HepG2 (cell line): ENCODE measurements at regions not wholly inside any gene's neighbourhood (a gene's known extent, or its start where the extent isn't known, plus 50 kb on each side); places are given as distances from the start of the nearest gene placed in this dataset.

Source experiments
- ARNT ChIP-seq: fragments of 450-650 bp; IDR thresholded peaks from 2 replicates; pipeline ENCODE4 v1.6.1; 2017
- EEA1 ChIP-seq: sonication (generic); formaldehyde crosslinking; IDR thresholded peaks from 2 replicates; pipeline ENCODE4 v1.5.1; 2020; ENCODE audit warnings: mild to moderate bottlenecking, missing genetic modification reagents, borderline replicate concordance
- FLYWCH1 ChIP-seq: sonication (generic); formaldehyde crosslinking; IDR thresholded peaks from 2 replicates; pipeline ENCODE4 v1.8.1; 2023; ENCODE audit warnings: mild to moderate bottlenecking, missing genetic modification reagents
- HNRNPLL ChIP-seq: fragments of 200-400 bp; formaldehyde crosslinking; IDR thresholded peaks from 2 replicates; pipeline ENCODE4 v1.6.1; 2017; ENCODE audit warnings: mild to moderate bottlenecking, low read depth, low read length; ENCODE audit not compliant: poor library complexity, severe bottlenecking
- KLF6 ChIP-seq: IDR thresholded peaks from 2 replicates; pipeline ENCODE4 v1.8.0; 2016; ENCODE audit warnings: missing biosample characterization, missing genetic modification reagents
- MYPOP ChIP-seq: sonication (generic); formaldehyde crosslinking; IDR thresholded peaks from 2 replicates; pipeline ENCODE4 v1.8.1; 2023; ENCODE audit warnings: mild to moderate bottlenecking, moderate library complexity, missing genetic modification reagents
- NR3C1 ChIP-seq: sonication (generic); formaldehyde crosslinking; IDR thresholded peaks from 2 replicates; pipeline ENCODE4 v1.4.0; 2020; ENCODE audit warnings: missing genetic modification reagents
- ONECUT2 ChIP-seq: sonication (generic); formaldehyde crosslinking; IDR thresholded peaks from 2 replicates; pipeline ENCODE4 v1.4.0; 2020; ENCODE audit warnings: missing genetic modification reagents
- RNF2 ChIP-seq: fragments of 450-650 bp; conservative IDR thresholded peaks from 2 replicates; pipeline ENCODE4 v1.6.1; 2016; ENCODE audit warnings: low read depth
- RORA ChIP-seq: sonication (generic); formaldehyde crosslinking; IDR thresholded peaks from 2 replicates; pipeline ENCODE4 v1.5.0; 2020; ENCODE audit warnings: mild to moderate bottlenecking, missing genetic modification reagents, moderate library complexity
- SOX13 ChIP-seq, 3 experiments: fragments of 450-650 bp in 1 of 3; sonication (generic) in 1 of 3; formaldehyde crosslinking in 1 of 3; IDR thresholded peaks in 2 of 3; conservative IDR thresholded peaks in 1 of 3; 2 replicates each; pipeline versions ENCODE4 v1.5.0 to v1.6.1; 2016 to 2020; ENCODE audit warnings: antibody characterized with exemption in 1 of 3, mild to moderate bottlenecking in 1 of 3, missing compliant biosample characterization in 1 of 3, missing genetic modification reagents in 1 of 3, moderate library complexity in 1 of 3
- TEAD3 ChIP-seq: optimal IDR thresholded peaks from 2 replicates; pipeline ENCODE3; 2016; ENCODE audit warnings: borderline replicate concordance
- XBP1 ChIP-seq: sonication (generic); formaldehyde crosslinking; IDR thresholded peaks from 2 replicates; pipeline ENCODE4 v1.5.0; 2020; ENCODE audit warnings: missing genetic modification reagents
- YEATS4 ChIP-seq: sonication (generic); formaldehyde crosslinking; IDR thresholded peaks from 2 replicates; pipeline ENCODE4 v1.4.0; 2020; ENCODE audit warnings: missing genetic modification reagents, borderline replicate concordance
- ZFP62 ChIP-seq: sonication (generic); formaldehyde crosslinking; IDR thresholded peaks from 2 replicates; pipeline ENCODE4 v1.4.0; 2020; ENCODE audit warnings: missing genetic modification reagents
- ZFP82 ChIP-seq: sonication (generic); formaldehyde crosslinking; IDR thresholded peaks from 2 replicates; pipeline ENCODE4 v1.5.1; 2020; ENCODE audit warnings: mild to moderate bottlenecking, missing genetic modification reagents, borderline replicate concordance
- ZFYVE20 ChIP-seq: sonication (generic); formaldehyde crosslinking; IDR thresholded peaks from 2 replicates; pipeline ENCODE4 v1.8.0; 2023; ENCODE audit warnings: low read depth, mild to moderate bottlenecking, moderate library complexity, missing genetic modification reagents, borderline replicate concordance
- ZKSCAN1 ChIP-seq: fragments of 150-350 bp; IDR thresholded peaks from 2 replicates; pipeline ENCODE4 v1.6.1; 2014; ENCODE audit warnings: low read length
- ZNF17 ChIP-seq: sonication (generic); formaldehyde crosslinking; IDR thresholded peaks from 2 replicates; pipeline ENCODE4 v1.5.0; 2020; ENCODE audit warnings: mild to moderate bottlenecking, missing genetic modification reagents
- ZNF383 ChIP-seq: sonication (generic); formaldehyde crosslinking; IDR thresholded peaks from 2 replicates; pipeline ENCODE4 v1.4.0; 2020; ENCODE audit warnings: missing genetic modification reagents, mild to moderate bottlenecking, borderline replicate concordance
- ZNF513 ChIP-seq: sonication (generic); formaldehyde crosslinking; conservative IDR thresholded peaks from 2 replicates; pipeline ENCODE4 v1.5.0; 2020; ENCODE audit warnings: missing genetic modification reagents
- ZNF580 ChIP-seq: IDR thresholded peaks from 2 replicates; pipeline ENCODE4 v1.6.1; 2016; ENCODE audit warnings: low read depth, borderline replicate concordance
- ZNF768 ChIP-seq: sonication (generic); formaldehyde crosslinking; IDR thresholded peaks from 2 replicates; pipeline ENCODE4 v1.4.0; 2020; ENCODE audit warnings: missing genetic modification reagents
- ZNF770 ChIP-seq: sonication (generic); formaldehyde crosslinking; IDR thresholded peaks from 2 replicates; pipeline ENCODE4 v1.5.0; 2020; ENCODE audit warnings: mild to moderate bottlenecking, missing genetic modification reagents

- TF ChIP-seq ZNF383 (CRISPR knock-in tag) (no peak), NR3C1 (no peak), ZNF770 (CRISPR knock-in tag) (peak; percentile 26; the same call in 1 of the 2 replicates), TEAD3 (CRISPR knock-in tag) (peak; percentile 53), ZNF580 (CRISPR knock-in tag) (0 out of 2 replicates have a peak, but pooled peaks have one; percentile 9), ZFYVE20 (CRISPR knock-in tag) (no peak), ZNF17 (no peak), ZNF513 (CRISPR knock-in tag) (no peak), MYPOP (CRISPR knock-in tag) (no peak), ONECUT2 (CRISPR knock-in tag) (no peak), ZFP82 (CRISPR knock-in tag) (no peak), ZFP62 (no peak), KLF6 (CRISPR knock-in tag) (no peak), EEA1 (no peak), RNF2 (no peak), YEATS4 (CRISPR knock-in tag) (no peak), ARNT (no peak), FLYWCH1 (CRISPR knock-in tag) (no peak), ZNF768 (no peak), HNRNPLL (no peak), ZKSCAN1 (peak; percentile 63; the same call in 1 of the 2 replicates), RORA (CRISPR knock-in tag) (no peak), XBP1 (no peak), SOX13 (IDR thresholded peaks at IDR 0.05) (no peak), SOX13 (CRISPR knock-in tag; conservative IDR thresholded peaks at IDR 0.05 in 1 of 2, IDR thresholded peaks at IDR 0.05 in 1 of 2) (peak in 1 of 2 experiments; percentile 7; a peak in 1 of 4 replicates)
These were observed 58.9 kb upstream of the EEA1 start (continued) for GRCh38 chr12:92987846-92988621.
